H1 (cell line): ENCODE measurements at regions not wholly inside any gene's neighbourhood (a gene's known extent, or its start where the extent isn't known, plus 50 kb on each side); places are given as distances from the start of the nearest gene placed in this dataset.

Experiments used
- CTCF ChIA-PET: fragments of 300-600 bp; sonication (Branson Sonifier 250); formaldehyde crosslinking; loops from one replicate; lab custom pipeline; 2021; ENCODE audit not compliant: partially characterized antibody; lab: Charles Lee
- POLR2A ChIA-PET: fragments of 300-600 bp; sonication (Branson Sonifier 250); formaldehyde crosslinking; loops from one replicate; lab custom pipeline; 2021; ENCODE audit warnings: inconsistent platforms; ENCODE audit not compliant: partially characterized antibody; lab: Charles Lee
- DNase-seq, 2 experiments: peaks; one replicate each; pipeline versions ENCODE4 v3.0.0 to v3.0.0-alpha.2; 2010 to 2022; ENCODE audit warnings: low spot score in 2 of 2, low read depth in 1 of 2, mixed read lengths in 1 of 2
- FAIRE-seq: peaks from 2 replicates; lab custom pipeline; 2011; peaks lifted over from hg19 to GRCh38; lab: Jason Lieb, UNC
- H2AFZ ChIP-seq: 2 replicates; pipeline ENCODE4 v1.8.1; 2012; ENCODE audit warnings: low read length, inconsistent platforms
- H2AK5ac ChIP-seq: 2 replicates; pipeline ENCODE4 v1.6.1; 2013; ENCODE audit warnings: low read depth, low read length
- H2BK120ac ChIP-seq: replicated peaks from 2 replicates; pipeline ENCODE3; 2013; ENCODE audit warnings: low read depth, low read length, inconsistent platforms
- H2BK12ac ChIP-seq: 2 replicates; pipeline ENCODE4 v1.6.1; 2013; ENCODE audit warnings: low read depth, low read length
- H2BK15ac ChIP-seq: 2 replicates; pipeline ENCODE4 v1.6.1; 2013; ENCODE audit warnings: low read length
- H2BK20ac ChIP-seq: 2 replicates; pipeline ENCODE4 v1.6.1; 2013; ENCODE audit warnings: low read length
- H2BK5ac ChIP-seq: 2 replicates; pipeline ENCODE4 v1.6.1; 2013; ENCODE audit warnings: low read depth, low read length
- H3K14ac ChIP-seq: 2 replicates; pipeline ENCODE4 v1.6.1; 2013; ENCODE audit warnings: inconsistent platforms; ENCODE audit not compliant: insufficient read length
- H3K18ac ChIP-seq: 2 replicates; pipeline ENCODE4 v1.6.1; 2013; ENCODE audit warnings: low read length; ENCODE audit errors: extremely low read depth
- H3K23ac ChIP-seq: 2 replicates; pipeline ENCODE4 v1.6.1; 2013; ENCODE audit warnings: inconsistent platforms; ENCODE audit not compliant: insufficient read length
- H3K23me2 ChIP-seq: 2 replicates; pipeline ENCODE4 v1.6.1; 2013; ENCODE audit warnings: low read depth, low read length
- H3K27ac ChIP-seq: 2 replicates; pipeline ENCODE4 v1.6.1; 2011; ENCODE audit warnings: low read depth, low read length, inconsistent platforms
- H3K27me3 ChIP-seq, 4 experiments: replicated peaks in 1 of 4; 1 replicate in 1 of 4; 2 replicates in 3 of 4; pipeline versions ENCODE4 v1.6.1 to v1.8.1; 2011 to 2013; ENCODE audit warnings: low read length in 3 of 4, mild to moderate bottlenecking in 3 of 4, inconsistent platforms in 2 of 4, mixed read lengths in 2 of 4, moderate library complexity in 1 of 4; ENCODE audit not compliant: control insufficient read depth in 3 of 4, insufficient read depth in 3 of 4; ENCODE audit errors: extremely low read depth in 1 of 4
- H3K36me3 ChIP-seq, 4 experiments: 2 replicates each; pipeline versions ENCODE4 v1.6.1 to v1.8.1; 2011 to 2013; ENCODE audit warnings: mild to moderate bottlenecking in 4 of 4, low read length in 3 of 4, moderate library complexity in 2 of 4, control low read depth in 1 of 4, inconsistent platforms in 1 of 4; ENCODE audit not compliant: insufficient read depth in 4 of 4, control insufficient read depth in 2 of 4
- H3K4ac ChIP-seq: replicated peaks from 2 replicates; pipeline ENCODE3; 2013; ENCODE audit warnings: low read length, low read depth, mixed read lengths, inconsistent platforms; ENCODE audit not compliant: insufficient read length
- H3K4me1 ChIP-seq, 4 experiments: replicated peaks in 1 of 4; 1 replicate in 1 of 4; 2 replicates in 3 of 4; pipeline versions ENCODE4 v1.6.1 to v1.8.1; 2011 to 2013; ENCODE audit warnings: low read length in 3 of 4, inconsistent platforms in 2 of 4, mixed read lengths in 1 of 4; ENCODE audit not compliant: insufficient read depth in 4 of 4, control insufficient read depth in 3 of 4
- H3K4me2 ChIP-seq, 2 experiments: 2 replicates each; pipeline versions ENCODE4 v1.6.1 to v1.8.1; 2011 to 2013; ENCODE audit warnings: low read depth in 2 of 2, low read length in 2 of 2, control low read depth in 1 of 2, inconsistent platforms in 1 of 2, mild to moderate bottlenecking in 1 of 2; ENCODE audit not compliant: insufficient read depth in 1 of 2
- H3K4me3 ChIP-seq, 4 experiments: fragments of 200-600, 300-600 bp in 1 of 4; sonication (generic), shearing (Covaris generic), sonication (Bioruptor Twin) in 1 of 4; 2 replicates each; pipeline versions ENCODE4 v1.5.1 to v1.8.1; 2011 to 2016; ENCODE audit warnings: low read length in 4 of 4, low read depth in 3 of 4, control low read depth in 2 of 4, inconsistent platforms in 2 of 4, mild to moderate bottlenecking in 2 of 4, mixed read lengths in 1 of 4, moderate library complexity in 1 of 4; ENCODE audit not compliant: insufficient read depth in 2 of 4; ENCODE audit errors: extremely low read depth in 1 of 4
- H3K56ac ChIP-seq: replicated peaks from 2 replicates; pipeline ENCODE3; 2013; ENCODE audit warnings: low read depth, mild to moderate bottlenecking, mixed read lengths, low read length, inconsistent platforms; ENCODE audit not compliant: insufficient read length
- H3K79me1 ChIP-seq: 2 replicates; pipeline ENCODE4 v1.6.1; 2013; ENCODE audit warnings: low read depth, low read length, control low read depth
- H3K79me2 ChIP-seq, 2 experiments: 2 replicates each; pipeline versions ENCODE4 v1.6.1 to v1.8.1; 2012 to 2013; ENCODE audit warnings: low read length in 2 of 2, mild to moderate bottlenecking in 2 of 2, inconsistent platforms in 1 of 2; ENCODE audit not compliant: insufficient read depth in 2 of 2, control insufficient read depth in 1 of 2
- H3K9ac ChIP-seq, 4 experiments: replicated peaks in 1 of 4; 1 replicate in 1 of 4; 2 replicates in 3 of 4; pipeline versions ENCODE4 v1.6.1 to v1.8.1; 2011 to 2013; ENCODE audit warnings: low read depth in 3 of 4, low read length in 3 of 4, control low read depth in 2 of 4, mild to moderate bottlenecking in 2 of 4, moderate library complexity in 2 of 4, inconsistent platforms in 1 of 4; ENCODE audit errors: extremely low read depth in 1 of 4
- H3K9me3 ChIP-seq, 2 experiments: 2 replicates each; pipeline versions ENCODE4 v1.6.1 to v1.8.1; 2012 to 2013; ENCODE audit warnings: mild to moderate bottlenecking in 2 of 2, moderate library complexity in 2 of 2, control low read depth in 1 of 2, inconsistent platforms in 1 of 2, low read depth in 1 of 2, low read length in 1 of 2, mixed read lengths in 1 of 2; ENCODE audit not compliant: insufficient read depth in 2 of 2
- H4K20me1 ChIP-seq, 2 experiments: replicated peaks in 1 of 2; 2 replicates each; pipeline versions ENCODE3 to v1.8.1; 2011 to 2013; ENCODE audit warnings: inconsistent platforms in 2 of 2, low read length in 2 of 2, mild to moderate bottlenecking in 1 of 2; ENCODE audit not compliant: insufficient read depth in 2 of 2, control insufficient read depth in 1 of 2
- H4K5ac ChIP-seq: 2 replicates; pipeline ENCODE4 v1.6.1; 2013; ENCODE audit warnings: low read length, low read depth, mixed read lengths, inconsistent platforms; ENCODE audit not compliant: insufficient read length
- H4K8ac ChIP-seq: 2 replicates; pipeline ENCODE4 v1.8.0; 2013; ENCODE audit warnings: mild to moderate bottlenecking, moderate library complexity, low read length, inconsistent platforms; ENCODE audit not compliant: insufficient read depth; ENCODE audit errors: extremely low read depth
- H4K91ac ChIP-seq: replicated peaks from 2 replicates; pipeline ENCODE3; 2013; ENCODE audit warnings: low read length, mixed read lengths, inconsistent platforms; ENCODE audit not compliant: insufficient read length
- BACH1 ChIP-seq: IDR thresholded peaks from 2 replicates; pipeline ENCODE4 v1.6.1; 2012; ENCODE audit warnings: low read length, improper control_type of control experiment
- CBX5 ChIP-seq: fragments of 300-800, 300-1000 bp; sonication (generic); IDR thresholded peaks from 2 replicates; pipeline ENCODE4 v1.7.1; 2016; ENCODE audit warnings: antibody characterized with exemption, low read length, low read depth
- CTBP2 ChIP-seq: IDR thresholded peaks from 2 replicates; pipeline ENCODE4 v1.7.0; 2011; ENCODE audit warnings: borderline replicate concordance, mild to moderate bottlenecking, moderate library complexity, mixed read lengths, low read length; ENCODE audit not compliant: insufficient read depth, insufficient read length
- EZH2 ChIP-seq: fragments of 200-600 bp; sonication (generic); IDR thresholded peaks from 2 replicates; pipeline ENCODE4 v1.7.1; 2012; ENCODE audit warnings: low read depth, mild to moderate bottlenecking, moderate library complexity, low read length, inconsistent platforms; ENCODE audit not compliant: severe bottlenecking
- HDAC2 ChIP-seq, 2 experiments: fragments of 300-600 bp in 1 of 2; sonication (generic) in 1 of 2; IDR thresholded peaks; 2 replicates each; pipeline ENCODE4 v1.6.1; 2011 to 2012; ENCODE audit warnings: low read depth in 2 of 2, low read length in 2 of 2, mild to moderate bottlenecking in 2 of 2, moderate library complexity in 2 of 2, borderline replicate concordance in 1 of 2, inconsistent platforms in 1 of 2
- PHF8 ChIP-seq: fragments of 200-600 bp; sonication (generic); conservative IDR thresholded peaks from 2 replicates; pipeline ENCODE4 v1.7.1; 2012; ENCODE audit warnings: low read depth, mild to moderate bottlenecking, inconsistent platforms, low read length, moderate library complexity
- POLR2A ChIP-seq, 2 experiments: IDR thresholded peaks; 1 replicate in 1 of 2; 2 replicates in 1 of 2; pipeline ENCODE4 v1.6.1; 2011; ENCODE audit warnings: low read depth in 2 of 2, low read length in 2 of 2, mild to moderate bottlenecking in 2 of 2; ENCODE audit errors: control extremely low read depth in 1 of 2
- POLR2AphosphoS5 ChIP-seq: IDR thresholded peaks from 2 replicates; pipeline ENCODE4 v1.6.1; 2011; ENCODE audit warnings: low read depth, low read length
- RFX5 ChIP-seq: IDR thresholded peaks from 2 replicates; pipeline ENCODE4 v1.6.1; 2011; ENCODE audit warnings: low read depth, low read length, improper control_type of control experiment, borderline replicate concordance
- SIRT6 ChIP-seq: IDR thresholded peaks from one replicate; pipeline ENCODE4 v1.7.1; 2012; ENCODE audit warnings: low read length, inconsistent platforms
- SIX5 ChIP-seq: IDR thresholded peaks from 2 replicates; pipeline ENCODE4 v1.6.1; 2011; ENCODE audit warnings: mild to moderate bottlenecking, low read depth, low read length
- SP1 ChIP-seq: IDR thresholded peaks from 2 replicates; pipeline ENCODE4 v1.6.1; 2011; ENCODE audit warnings: low read depth, low read length
- SP4 ChIP-seq: IDR thresholded peaks from 2 replicates; pipeline ENCODE4 v1.6.1; 2012; ENCODE audit warnings: low read length, inconsistent platforms
- WGBS, 2 experiments: shearing (Covaris generic) in 1 of 2; methylation state at CpG; one replicate each; pipeline versions ENCODE4 v1.1.6 to v1.1.7; 2013 to 2015; ENCODE audit warnings: low lambda C conversion rate in 2 of 2, mixed read lengths in 2 of 2, inconsistent platforms in 1 of 2, low coverage in 1 of 2, missing lambda C conversion rate in 1 of 2; ENCODE audit not compliant: insufficient replicate concordance in 2 of 2, insufficient coverage in 1 of 2, insufficient read length in 1 of 2; ENCODE audit errors: extremely low coverage in 1 of 2, missing lambda C conversion rate in 1 of 2; 5-methylcytosine and 5-hydroxymethylcytosine counted together
- TF ChIP-seq, protein P1 (sequence below): IDR thresholded peaks from 2 replicates; pipeline ENCODE4 v1.6.1; 2012; ENCODE audit warnings: low read length, inconsistent platforms

DNA sequence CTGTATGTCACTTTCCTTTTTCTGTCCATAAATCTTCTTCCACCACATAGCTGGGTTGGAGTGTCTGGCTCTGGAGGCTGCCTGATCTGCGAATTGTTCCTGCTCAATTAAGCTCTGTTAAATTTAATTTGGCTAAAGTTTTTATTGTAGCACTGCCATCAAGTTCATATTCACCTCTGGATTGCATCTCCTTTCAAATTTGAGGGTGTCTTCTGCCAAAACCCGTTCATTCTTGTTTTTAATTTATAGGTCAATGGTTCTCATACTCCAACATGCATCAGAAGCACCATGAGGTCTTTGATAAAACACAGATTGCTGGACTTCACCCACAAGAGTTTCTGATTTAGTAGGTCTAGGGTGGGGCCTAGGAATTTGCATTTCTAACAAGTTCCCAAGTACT, 276.5 kb upstream of the NECTIN3 start:
- DNase-seq: no peak
- Histone ChIP-seq H3K23me2 (no peaks in the 10 kb centered on the region), H3K4ac (no peak overlapping the region), H2BK12ac (no peak overlapping the region), H3K4me1 (no peaks in the 10 kb centered on the region), H3K79me1 (no peaks in the 10 kb centered on the region), H2AK5ac (no peak overlapping the region), H3K14ac (no peak overlapping the region), H3K18ac (no peak overlapping the region), H3K9me3 (no peaks in the 10 kb centered on the region), H2BK15ac (no peak overlapping the region), H3K79me2 (no peaks in the 10 kb centered on the region), H3K56ac (no peak overlapping the region), H2BK120ac (no peak overlapping the region), H3K36me3 (no peaks in the 10 kb centered on the region), H3K27me3 (no peaks in the 10 kb centered on the region), H2AFZ (no peak overlapping the region), H4K20me1 (no peaks in the 10 kb centered on the region), H3K23ac (no peak overlapping the region), H3K4me2 (no peak overlapping the region), H2BK5ac (no peak overlapping the region), H3K27ac (no peak overlapping the region), H3K9ac (no peak overlapping the region), H4K5ac (no peak overlapping the region), H2BK20ac (no peak overlapping the region), H3K4me3 (no peak overlapping the region), H4K8ac (no peak overlapping the region), H4K91ac (no peak overlapping the region)
- WGBS, 2 experiments: 95% methylated on average over 2 of the region's 2 CpGs; no CpG with 5 or more reads in 1 of the 2 experiments
- no peak for FAIRE-seq
- POLR2A ChIA-PET: interaction anchor here (1.1 kb wide), 1 partner anchor 17 kb away, joined by 3 read pairs; no protein-coding TSS in a partner anchor
- CTCF ChIA-PET: interaction anchor here (1.5 kb wide), 1 partner anchor 53 kb away, joined by 4 read pairs; no protein-coding TSS in a partner anchor
- no peak for TF ChIP-seq EZH2
- no peak for TF ChIP-seq HDAC2 (IDR thresholded peaks at IDR 0.05; ENCODE audit: borderline replicate concordance in 1 of 2, low read depth in 2 of 2, low read length in 2 of 2)
- TF ChIP-seq CTBP2: no peak
- no peak for TF ChIP-seq CBX5
- no peak for TF ChIP-seq POLR2A (IDR thresholded peaks at IDR 0.05; ENCODE audit: control extremely low read depth in 1 of 2, low read depth in 2 of 2, low read length in 2 of 2)
- TF ChIP-seq BACH1: no peak
- no peak for TF ChIP-seq SP4
- TF ChIP-seq, protein P1, sequence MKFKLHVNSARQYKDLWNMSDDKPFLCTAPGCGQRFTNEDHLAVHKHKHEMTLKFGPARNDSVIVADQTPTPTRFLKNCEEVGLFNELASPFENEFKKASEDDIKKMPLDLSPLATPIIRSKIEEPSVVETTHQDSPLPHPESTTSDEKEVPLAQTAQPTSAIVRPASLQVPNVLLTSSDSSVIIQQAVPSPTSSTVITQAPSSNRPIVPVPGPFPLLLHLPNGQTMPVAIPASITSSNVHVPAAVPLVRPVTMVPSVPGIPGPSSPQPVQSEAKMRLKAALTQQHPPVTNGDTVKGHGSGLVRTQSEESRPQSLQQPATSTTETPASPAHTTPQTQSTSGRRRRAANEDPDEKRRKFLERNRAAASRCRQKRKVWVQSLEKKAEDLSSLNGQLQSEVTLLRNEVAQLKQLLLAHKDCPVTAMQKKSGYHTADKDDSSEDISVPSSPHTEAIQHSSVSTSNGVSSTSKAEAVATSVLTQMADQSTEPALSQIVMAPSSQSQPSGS: no peak
- TF ChIP-seq RFX5: no peak
- no peak for TF ChIP-seq SIRT6
- TF ChIP-seq POLR2AphosphoS5: no peak
- TF ChIP-seq PHF8: no peak
- TF ChIP-seq SIX5: no peak
- no peak for TF ChIP-seq SP1
